LNCAP (cell line): ENCODE measurements at regions not wholly inside any gene's neighbourhood (a gene's known extent, or its start where the extent isn't known, plus 50 kb on each side); places are given as distances from the start of the nearest gene placed in this dataset.

ENCODE experiments used
- CTCF ChIP-seq: fragments of 450-650 bp; IDR thresholded peaks from 2 replicates; pipeline ENCODE4 v1.5.1; 2017; ENCODE audit warnings: mild to moderate bottlenecking

GRCh38 chr20:29296256-29297230 is 1960.9 kb upstream of the DEFB115 start:
- no peak for TF ChIP-seq CTCF

- no peak for TF ChIP-seq CTCF
These were observed 1959.8 kb upstream of the DEFB115 start for GRCh38 chr20:29297411-29298270.

- TF ChIP-seq CTCF, result no peak
These were observed 1959.2 kb upstream of the DEFB115 start for GRCh38 chr20:29298271-29298590.

- TF ChIP-seq CTCF, result no peak
These were observed 1958.5 kb upstream of the DEFB115 start for GRCh38 chr20:29298759-29299613.

GRCh38 chr20:29299811-29300578 is 1957.5 kb upstream of the DEFB115 start:
- no peak for TF ChIP-seq CTCF

- no peak for TF ChIP-seq CTCF
These were observed 1956.6 kb upstream of the DEFB115 start for GRCh38 chr20:29300579-29301551.
